Left ventricle myocardium inferior (tissue), 1 donor: ENCODE measurements at regions not wholly inside any gene's neighbourhood (a gene's known extent, or its start where the extent isn't known, plus 50 kb on each side); places are given as distances from the start of the nearest gene placed in this dataset.

Source experiments
- DNase-seq: peaks from one replicate; pipeline ENCODE4 v3.0.0-alpha.2; 2020
- H3K27ac ChIP-seq: fragments of 200-600 bp; replicated peaks from 2 replicates; pipeline ENCODE4 v1.8.0; 2021
- H3K27me3 ChIP-seq: fragments of 200-600 bp; 2 replicates; pipeline ENCODE4 v1.8.0; 2021; ENCODE audit warnings: low read depth
- H3K36me3 ChIP-seq: fragments of 200-600 bp; 2 replicates; pipeline ENCODE4 v1.8.0; 2021
- H3K4me1 ChIP-seq: fragments of 200-600 bp; 2 replicates; pipeline ENCODE4 v1.8.0; 2021
- H3K4me3 ChIP-seq: fragments of 200-600 bp; 2 replicates; pipeline ENCODE4 v1.8.0; 2021; ENCODE audit warnings: mild to moderate bottlenecking, moderate library complexity
- H3K9me3 ChIP-seq: fragments of 200-600 bp; replicated peaks from 2 replicates; pipeline ENCODE4 v1.8.0; 2021
- intact Hi-C: fragments of 100-400 bp; cut with micrococcal nuclease; formaldehyde crosslinking; loops from one replicate; pipeline ENCODE4 v1.11.0; 2022
- TF ChIP-seq, protein P1 (sequence below): fragments of 200-600 bp; IDR thresholded peaks from 2 replicates; pipeline ENCODE4 v1.8.0; 2021; ENCODE audit warnings: antibody characterized with exemption, mild to moderate bottlenecking, borderline replicate concordance
- donor health status: DM: no; HTN: yes; CAD: no; lungs with severe emphysema.

DNA sequence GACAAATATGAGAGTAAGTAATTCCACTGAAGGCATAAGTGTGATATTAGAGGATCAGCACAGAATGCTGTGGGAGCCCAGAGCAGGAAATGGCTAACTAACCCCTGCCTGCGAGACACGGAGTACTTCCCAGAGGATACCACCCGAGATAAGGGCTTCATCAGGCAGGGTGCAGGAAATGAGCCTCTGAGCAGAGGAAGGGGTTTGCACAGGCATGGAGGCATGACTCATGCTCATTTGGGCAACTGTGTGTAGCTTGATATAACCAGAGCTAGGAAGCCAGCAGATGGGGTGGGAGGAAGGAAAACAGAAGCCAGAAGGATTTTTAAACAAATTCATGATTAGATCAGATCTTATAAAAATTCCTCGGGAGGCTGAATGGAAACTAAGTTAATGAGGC is 70.0 kb upstream of the TSPAN5 start:
- no peaks in the 10 kb centered on the region for H3K36me3 ChIP-seq
- no peak overlapping the region for H3K27ac ChIP-seq
- TF ChIP-seq, protein P1, sequence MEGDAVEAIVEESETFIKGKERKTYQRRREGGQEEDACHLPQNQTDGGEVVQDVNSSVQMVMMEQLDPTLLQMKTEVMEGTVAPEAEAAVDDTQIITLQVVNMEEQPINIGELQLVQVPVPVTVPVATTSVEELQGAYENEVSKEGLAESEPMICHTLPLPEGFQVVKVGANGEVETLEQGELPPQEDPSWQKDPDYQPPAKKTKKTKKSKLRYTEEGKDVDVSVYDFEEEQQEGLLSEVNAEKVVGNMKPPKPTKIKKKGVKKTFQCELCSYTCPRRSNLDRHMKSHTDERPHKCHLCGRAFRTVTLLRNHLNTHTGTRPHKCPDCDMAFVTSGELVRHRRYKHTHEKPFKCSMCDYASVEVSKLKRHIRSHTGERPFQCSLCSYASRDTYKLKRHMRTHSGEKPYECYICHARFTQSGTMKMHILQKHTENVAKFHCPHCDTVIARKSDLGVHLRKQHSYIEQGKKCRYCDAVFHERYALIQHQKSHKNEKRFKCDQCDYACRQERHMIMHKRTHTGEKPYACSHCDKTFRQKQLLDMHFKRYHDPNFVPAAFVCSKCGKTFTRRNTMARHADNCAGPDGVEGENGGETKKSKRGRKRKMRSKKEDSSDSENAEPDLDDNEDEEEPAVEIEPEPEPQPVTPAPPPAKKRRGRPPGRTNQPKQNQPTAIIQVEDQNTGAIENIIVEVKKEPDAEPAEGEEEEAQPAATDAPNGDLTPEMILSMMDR = no peak
- intact Hi-C loops = no loop called here
- no peaks in the 10 kb centered on the region for H3K27me3 ChIP-seq
- no peaks in the 10 kb centered on the region for H3K4me1 ChIP-seq
- no peak overlapping the region for H3K4me3 ChIP-seq
- no peak for DNase-seq
- peaks cover 16% of the 10 kb centered on the region for H3K9me3 ChIP-seq

DNA sequence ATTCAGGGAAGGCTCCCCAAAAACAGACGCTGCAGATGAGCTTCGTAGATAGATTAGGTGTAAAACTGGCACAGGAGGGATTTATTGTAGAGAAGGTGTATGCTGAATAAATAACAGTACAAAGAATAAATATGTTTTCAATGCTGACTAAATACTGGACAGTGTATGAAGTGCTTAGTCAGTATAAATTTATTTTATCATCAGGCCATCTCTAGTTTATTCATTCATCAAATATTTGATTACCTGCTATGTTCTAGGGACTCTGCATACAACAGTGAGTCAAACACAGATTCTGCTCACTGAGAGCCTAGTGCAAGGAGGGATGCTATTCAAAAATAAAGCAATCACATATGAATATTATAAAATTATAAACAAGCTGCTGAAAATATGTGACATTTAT is 63.6 kb upstream of the TSPAN5 start:
- no peak overlapping the region for H3K27ac ChIP-seq
- intact Hi-C loops = no loop called here
- no peak for DNase-seq
- H3K4me1 ChIP-seq = no peaks in the 10 kb centered on the region
- no peaks in the 10 kb centered on the region for H3K36me3 ChIP-seq
- H3K9me3 ChIP-seq = peaks cover 21% of the 10 kb centered on the region
- H3K27me3 ChIP-seq = no peaks in the 10 kb centered on the region
- H3K4me3 ChIP-seq = no peak overlapping the region
- TF ChIP-seq, protein P1 = no peak

DNA sequence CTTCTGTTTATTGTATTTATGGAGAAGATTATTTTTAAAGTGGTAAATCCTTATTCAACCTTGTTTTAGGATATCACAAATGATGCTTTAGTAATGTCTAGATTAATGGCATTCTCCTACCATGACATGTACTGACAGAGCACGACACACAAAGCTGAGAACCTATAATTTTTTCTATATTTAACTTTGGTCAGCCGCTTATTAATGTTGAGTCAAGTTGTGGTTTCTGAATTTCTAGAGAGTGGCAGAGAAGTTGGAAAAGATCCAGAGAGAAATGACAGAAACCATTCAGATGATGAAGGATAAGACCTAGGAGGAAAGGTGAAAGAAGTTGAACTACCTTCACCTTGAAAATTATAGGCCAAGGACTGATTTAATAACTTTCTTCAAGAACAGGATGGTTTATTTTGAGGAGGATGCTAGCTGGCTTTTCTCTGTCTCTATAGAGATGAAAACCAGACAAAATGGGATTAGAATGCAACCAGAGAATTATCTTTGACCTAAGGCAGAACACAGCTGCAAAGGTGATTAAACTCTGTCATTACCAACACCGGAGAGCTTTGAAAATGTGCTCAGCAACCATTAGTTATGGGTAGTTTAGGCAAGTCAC is 62.6 kb upstream of the TSPAN5 start:
- TF ChIP-seq, protein P1 = no peak
- Histone ChIP-seq H3K27ac (no peak overlapping the region), H3K4me1 (no peaks in the 10 kb centered on the region), H3K9me3 (peaks cover 21% of the 10 kb centered on the region), H3K4me3 (no peak overlapping the region), H3K36me3 (no peaks in the 10 kb centered on the region), H3K27me3 (no peaks in the 10 kb centered on the region)
- no peak for DNase-seq
- intact Hi-C loops = no loop called here

DNA sequence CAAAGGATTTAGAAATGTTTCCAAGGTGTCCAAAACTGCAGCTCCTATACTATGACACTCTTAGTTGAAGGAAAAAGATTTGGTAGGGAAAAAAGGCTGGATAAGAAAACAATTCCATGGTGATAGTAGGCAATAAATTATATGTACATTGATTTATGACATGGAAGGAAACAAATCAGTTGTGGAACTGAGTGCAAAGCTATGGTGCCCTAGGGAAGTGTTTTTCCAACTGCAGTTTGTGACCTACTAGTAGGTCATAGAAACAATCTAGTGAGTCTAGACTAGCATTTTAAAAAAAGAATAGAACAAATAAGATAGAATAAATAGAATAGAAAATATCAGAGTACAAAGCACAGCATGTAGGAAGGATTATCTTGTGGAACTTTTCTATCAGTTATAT is 58.4 kb upstream of the TSPAN5 start:
- H3K4me1 ChIP-seq = no peaks in the 10 kb centered on the region
- no peak for DNase-seq
- no peaks in the 10 kb centered on the region for H3K36me3 ChIP-seq
- H3K9me3 ChIP-seq = no peaks in the 10 kb centered on the region
- intact Hi-C loops = no loop called here
- no peak overlapping the region for H3K4me3 ChIP-seq
- H3K27ac ChIP-seq = no peak overlapping the region
- TF ChIP-seq, protein P1 = no peak
- no peaks in the 10 kb centered on the region for H3K27me3 ChIP-seq

DNA sequence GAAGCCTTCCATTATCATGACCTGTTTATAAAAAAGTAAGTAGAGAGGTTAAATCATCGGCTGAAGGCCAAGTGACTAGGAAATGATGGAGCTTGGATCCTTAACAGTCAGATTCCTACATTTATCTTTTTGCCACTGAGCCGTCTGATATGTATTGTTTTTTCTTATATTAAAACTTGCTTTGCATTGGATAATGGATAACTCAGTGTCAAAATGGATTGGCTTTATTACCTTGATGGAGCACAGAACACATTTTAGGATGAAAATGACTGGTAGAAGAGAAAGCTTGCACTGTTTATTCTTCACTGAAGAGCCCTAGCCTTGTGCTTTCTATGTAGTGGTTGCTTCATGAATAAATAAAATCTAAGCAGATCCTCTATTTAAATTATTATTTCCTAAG is 54.2 kb upstream of the TSPAN5 start:
- Histone ChIP-seq H3K27ac (no peak overlapping the region), H3K9me3 (peaks cover 6% of the 10 kb centered on the region), H3K27me3 (no peaks in the 10 kb centered on the region), H3K36me3 (no peaks in the 10 kb centered on the region), H3K4me3 (no peak overlapping the region), H3K4me1 (no peaks in the 10 kb centered on the region)
- intact Hi-C loops = no loop called here
- DNase-seq = no peak
- TF ChIP-seq, protein P1 = no peak

DNA sequence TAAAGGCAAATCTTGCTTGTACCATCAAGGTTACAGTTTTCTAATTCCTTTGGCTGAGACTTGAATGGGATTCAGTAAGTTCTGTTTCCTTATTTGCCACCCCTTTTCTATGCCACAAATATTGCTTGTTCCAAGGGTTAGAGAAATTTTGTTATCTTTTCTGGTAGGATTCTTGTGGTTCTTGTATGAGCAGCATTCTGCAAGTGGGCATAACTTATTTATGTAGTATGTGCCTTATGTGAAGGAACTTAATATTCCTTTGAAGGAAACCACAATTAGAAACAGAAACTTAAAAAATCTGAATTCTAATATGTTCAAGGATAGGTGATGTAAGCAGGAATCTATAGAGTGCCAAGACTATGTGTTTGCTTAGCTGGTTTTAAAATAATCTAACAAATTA is 53.1 kb upstream of the TSPAN5 start:
- DNase-seq = no peak
- Histone ChIP-seq H3K4me3 (no peak overlapping the region), H3K36me3 (no peaks in the 10 kb centered on the region), H3K9me3 (peaks cover 6% of the 10 kb centered on the region), H3K27me3 (no peaks in the 10 kb centered on the region), H3K27ac (no peak overlapping the region), H3K4me1 (no peaks in the 10 kb centered on the region)
- intact Hi-C loops = no loop called here
- TF ChIP-seq, protein P1 = no peak
